GM12892 (cell line): ENCODE measurements at regions not wholly inside any gene's neighbourhood (a gene's known extent, or its start where the extent isn't known, plus 50 kb on each side); places are given as distances from the start of the nearest gene placed in this dataset.
"Not testable (repeated sequence)": the region's sequence is repeated elsewhere in the genome, so short reads cannot be mapped to it uniquely, and the experiment has no call there.

Experiments
- DNase-seq: peaks from one replicate; pipeline ENCODE4 v3.0.0; 2011; ENCODE audit not compliant: insufficient read length
- FAIRE-seq: peaks from 2 replicates; lab custom pipeline; 2011; peaks lifted over from hg19 to GRCh38; lab: Jason Lieb, UNC
- POLR2A ChIP-seq: IDR thresholded peaks from 2 replicates; pipeline ENCODE4 v1.6.1; 2011; ENCODE audit warnings: low read depth, low read length, control low read depth
- POLR2AphosphoS5 ChIP-seq: IDR thresholded peaks from 2 replicates; pipeline ENCODE4 v1.6.1; 2011; ENCODE audit warnings: low read depth, low read length, control low read depth
- TAF1 ChIP-seq: IDR thresholded peaks from 2 replicates; pipeline ENCODE4 v1.6.1; 2011; ENCODE audit warnings: low read depth, mild to moderate bottlenecking, control low read depth, low read length, borderline replicate concordance

DNA sequence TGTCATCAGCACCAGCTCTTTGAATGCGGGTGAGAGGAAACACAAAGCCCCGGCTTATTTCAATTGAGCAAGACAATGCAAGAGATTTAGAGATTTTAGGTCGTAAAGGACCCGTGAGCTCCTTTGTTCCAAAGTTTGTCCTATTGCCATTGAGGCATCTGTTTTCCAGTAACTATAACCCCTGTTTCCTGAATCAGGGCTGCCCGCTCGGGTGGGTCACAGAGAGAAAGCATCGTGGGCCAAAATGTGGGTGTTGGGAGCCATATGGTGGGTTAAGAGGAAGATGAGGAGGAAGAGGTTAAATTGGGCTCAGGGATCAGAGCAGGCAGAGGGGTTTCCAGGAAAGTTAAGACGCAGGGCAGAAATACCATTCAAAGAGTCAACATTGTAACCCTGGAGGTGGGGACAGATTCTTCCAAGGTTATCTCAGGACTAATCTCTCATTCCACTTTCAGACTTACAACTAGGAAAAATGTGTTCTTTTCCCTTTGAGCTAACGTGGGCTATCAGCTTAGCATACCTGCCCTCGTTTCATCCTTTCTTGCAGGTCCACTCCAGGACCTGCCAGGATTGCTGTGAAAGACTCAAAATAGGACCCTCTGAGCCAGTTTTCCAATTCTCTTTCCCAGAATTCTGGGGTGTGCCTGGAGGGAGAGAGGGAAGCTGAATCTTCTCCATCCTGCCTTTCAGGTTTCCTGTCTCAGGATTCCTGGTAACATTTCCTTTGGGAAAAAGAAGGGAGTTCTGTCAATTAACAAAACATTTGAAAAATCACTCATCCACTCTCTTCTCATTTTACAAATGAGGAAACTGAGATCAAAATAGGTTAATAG is 95.5 kb upstream of the TAF11L2 start:
- TF ChIP-seq TAF1: no peak
- TF ChIP-seq POLR2AphosphoS5: no peak
- no peak for TF ChIP-seq POLR2A
- FAIRE-seq (no peak), DNase-seq (no peak)

DNA sequence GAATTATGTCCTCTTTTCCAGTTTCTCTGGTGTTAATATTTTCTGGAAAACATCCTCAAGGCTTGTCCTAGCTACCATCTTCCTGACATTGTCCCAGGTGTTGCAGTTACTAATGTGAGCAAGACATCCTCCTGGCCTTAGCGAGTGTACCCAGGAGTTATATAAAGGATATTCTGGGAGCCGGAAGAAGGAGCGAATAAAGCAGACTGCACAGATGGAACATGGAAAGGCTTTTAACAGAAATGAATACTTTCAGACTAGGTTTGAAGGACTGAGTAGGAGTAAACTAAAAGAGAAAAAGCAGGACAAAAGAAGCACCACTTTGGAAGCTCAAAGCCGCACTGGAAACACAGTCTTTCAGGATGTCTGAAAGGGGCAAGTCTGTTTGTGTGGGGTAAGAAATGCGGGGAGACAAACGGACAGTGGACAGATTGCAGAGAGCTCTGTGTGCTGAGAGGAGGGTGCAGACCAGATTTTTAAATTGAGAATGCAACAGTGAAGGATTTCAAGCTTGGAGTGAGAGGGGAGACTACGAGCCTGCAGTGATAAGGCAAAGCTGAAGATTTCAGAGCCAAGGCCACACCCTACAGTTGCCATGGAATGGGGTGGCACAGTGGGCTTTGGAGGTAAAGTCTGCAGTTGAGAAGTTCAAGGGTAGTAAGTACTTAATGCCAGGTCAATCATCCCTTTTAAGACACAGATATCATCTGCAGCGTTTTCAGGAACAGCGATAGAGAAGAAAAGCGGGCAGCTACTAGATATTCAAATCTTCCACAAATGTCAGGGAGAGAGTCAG is 94.1 kb upstream of the TAF11L2 start:
- TF ChIP-seq POLR2A (no peak), TAF1 (no peak), POLR2AphosphoS5 (no peak)
- DNase-seq (no peak), FAIRE-seq (no peak)

DNA sequence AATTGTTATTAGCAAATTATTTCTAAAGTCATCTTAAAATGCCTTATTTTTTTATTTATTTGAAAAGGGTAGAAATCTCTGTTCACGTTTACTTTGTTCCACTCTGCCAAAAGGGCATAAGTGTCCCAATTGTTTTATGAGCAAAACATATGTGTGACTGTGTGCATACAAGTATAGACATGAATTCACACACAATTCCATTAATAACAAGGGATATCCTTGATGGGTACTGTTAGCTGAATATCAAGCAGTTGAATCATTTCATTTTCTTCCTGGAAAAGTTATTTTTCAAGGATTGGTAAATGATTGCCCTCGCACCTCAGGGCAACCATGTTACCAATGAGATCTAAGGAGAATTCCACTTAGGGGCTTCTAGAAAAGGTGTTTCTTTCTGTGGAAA is 92.1 kb upstream of the TAF11L2 start:
- TF ChIP-seq POLR2A (no peak), TAF1 (no peak), POLR2AphosphoS5 (no peak)
- FAIRE-seq (no peak), DNase-seq (no peak)

DNA sequence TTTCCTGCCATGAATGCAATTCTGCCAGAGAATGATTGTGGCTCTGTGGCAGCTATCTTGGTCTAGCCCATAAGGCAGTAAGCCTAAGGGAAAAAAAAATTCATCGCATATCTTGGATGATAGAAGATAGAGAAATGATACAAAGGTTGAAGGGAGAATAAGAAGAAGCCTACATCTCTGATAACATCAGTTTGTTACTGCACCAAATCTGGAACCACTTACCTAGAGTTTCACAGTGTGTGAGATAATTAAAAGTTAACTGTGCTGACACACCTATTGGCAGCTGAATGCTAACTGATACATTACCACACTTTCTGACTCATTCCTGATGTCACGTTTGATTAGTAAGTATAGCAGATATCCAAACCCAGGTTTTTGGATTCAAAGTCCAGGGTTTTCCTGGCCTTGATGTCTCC is 91.6 kb upstream of the TAF11L2 start:
- TF ChIP-seq POLR2AphosphoS5 (no peak), TAF1 (no peak), POLR2A (no peak)
- DNase-seq: no peak
- no peak for FAIRE-seq

DNA sequence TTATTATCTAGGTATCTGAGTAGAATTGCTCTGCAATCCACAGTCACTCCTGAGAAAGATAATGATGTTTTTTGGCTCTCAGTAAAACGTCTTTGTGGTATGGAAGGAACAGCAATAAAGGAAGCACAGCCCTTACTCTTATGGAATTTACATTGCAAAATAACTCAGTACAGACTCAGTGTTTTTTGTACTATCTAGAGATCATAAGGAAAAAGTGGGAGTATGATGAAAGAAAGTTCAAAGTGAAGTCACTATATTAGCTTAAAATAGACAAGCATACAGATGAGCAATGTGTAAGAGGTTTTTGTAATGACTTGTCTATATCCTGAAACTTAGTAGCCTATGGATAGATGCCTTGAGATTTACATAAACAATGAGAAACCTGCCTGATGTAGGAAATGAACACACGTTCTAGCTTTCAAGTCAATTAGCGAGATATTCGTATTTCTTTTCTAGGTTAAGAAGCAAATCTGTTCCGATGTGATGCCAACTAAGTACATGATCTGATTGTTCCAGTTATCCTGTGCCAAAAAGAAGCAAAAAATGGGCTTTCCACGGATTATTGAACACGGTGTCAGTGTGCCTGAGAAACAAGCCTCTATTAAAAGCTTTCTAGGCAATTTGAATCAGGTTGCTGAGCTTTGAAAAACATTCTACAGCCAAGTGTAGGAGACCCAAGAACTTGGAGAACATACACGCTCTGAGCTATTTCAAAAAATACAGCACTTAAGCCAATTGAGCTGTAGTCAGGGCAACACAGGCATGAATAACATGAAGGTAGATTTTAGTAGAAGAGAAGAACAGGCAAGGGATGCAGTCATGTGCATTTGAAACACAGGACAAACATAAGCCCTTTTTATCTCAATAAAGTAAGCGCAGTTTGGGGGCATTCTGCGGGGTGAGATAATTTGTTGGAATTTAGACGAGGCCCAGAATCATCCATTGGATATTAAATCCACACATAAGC is 86.3 kb upstream of the TAF11L2 start:
- TF ChIP-seq TAF1 (no peak), POLR2A (no peak), POLR2AphosphoS5 (no peak)
- FAIRE-seq (no peak), DNase-seq (no peak)

DNA sequence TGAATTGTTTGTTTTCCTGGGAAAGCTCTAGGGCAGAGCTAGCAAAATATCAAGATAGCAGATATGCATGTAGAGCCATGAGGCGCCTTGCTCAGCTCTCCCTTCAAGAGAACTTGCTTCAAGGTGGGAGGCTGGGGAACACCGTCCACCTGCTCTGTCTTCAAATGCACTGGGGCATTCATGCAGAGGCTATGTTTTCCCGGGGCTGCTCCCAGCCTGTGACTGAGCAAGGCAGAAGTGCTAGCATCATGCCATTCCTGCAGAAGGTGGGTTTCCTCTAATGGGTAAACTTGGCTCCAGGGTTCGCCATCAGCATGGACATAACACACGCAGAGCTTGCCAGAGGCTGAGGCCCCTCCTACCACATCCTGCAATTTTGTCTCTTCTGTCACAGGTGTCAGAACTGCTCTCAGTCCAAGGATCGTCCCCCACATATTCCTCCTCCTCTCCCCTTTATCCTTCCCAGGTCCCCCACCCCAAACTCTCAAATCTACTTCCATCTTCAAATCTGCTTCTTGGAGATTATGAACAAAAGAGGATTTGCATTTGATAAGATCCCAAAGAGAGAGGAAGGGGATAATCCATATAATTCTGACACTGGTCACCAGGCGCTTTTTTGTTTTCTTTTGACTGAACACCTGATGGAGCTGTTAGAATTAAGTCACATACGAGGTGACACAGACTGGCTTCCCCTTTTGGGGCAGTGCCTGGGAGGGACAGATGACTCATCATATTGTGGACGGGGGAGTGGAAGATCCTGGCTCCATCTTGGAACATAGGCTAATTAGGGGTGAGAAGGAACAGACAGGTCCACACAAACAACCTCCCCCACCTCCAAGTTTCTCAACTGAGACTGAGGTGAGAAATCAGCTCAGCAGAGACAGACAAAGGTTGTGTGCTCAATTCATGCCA is 85.0 kb upstream of the TAF11L2 start:
- DNase-seq (no peak), FAIRE-seq (no peak)

DNA sequence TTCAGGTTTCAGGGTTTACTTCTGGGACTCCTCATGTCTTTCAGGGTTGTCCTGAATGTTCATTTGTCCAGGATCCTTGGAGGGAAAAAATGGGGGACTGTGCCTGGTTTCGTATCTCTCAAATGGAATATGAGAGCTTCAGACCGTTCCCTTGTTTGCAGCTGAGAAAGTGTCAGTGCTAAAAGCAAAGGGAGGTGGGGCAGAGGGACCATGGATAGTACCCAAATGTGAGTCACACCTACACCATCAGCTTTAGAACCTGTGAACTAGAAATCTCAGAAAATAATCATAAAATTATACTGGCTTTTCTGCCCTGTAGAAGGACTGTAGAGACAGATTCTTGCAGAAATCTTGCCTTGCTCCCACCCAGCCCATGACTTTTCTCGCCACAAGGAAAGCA is 84.3 kb upstream of the TAF11L2 start:
- DNase-seq: no peak
- no peak for FAIRE-seq
- TF ChIP-seq POLR2AphosphoS5: no peak
- TF ChIP-seq TAF1: no peak
- TF ChIP-seq POLR2A: no peak

More for the DNA sequence above, 85.0 kb upstream of the TAF11L2 start:
- TF ChIP-seq POLR2AphosphoS5 (no peak), TAF1 (no peak), POLR2A (no peak)

DNA sequence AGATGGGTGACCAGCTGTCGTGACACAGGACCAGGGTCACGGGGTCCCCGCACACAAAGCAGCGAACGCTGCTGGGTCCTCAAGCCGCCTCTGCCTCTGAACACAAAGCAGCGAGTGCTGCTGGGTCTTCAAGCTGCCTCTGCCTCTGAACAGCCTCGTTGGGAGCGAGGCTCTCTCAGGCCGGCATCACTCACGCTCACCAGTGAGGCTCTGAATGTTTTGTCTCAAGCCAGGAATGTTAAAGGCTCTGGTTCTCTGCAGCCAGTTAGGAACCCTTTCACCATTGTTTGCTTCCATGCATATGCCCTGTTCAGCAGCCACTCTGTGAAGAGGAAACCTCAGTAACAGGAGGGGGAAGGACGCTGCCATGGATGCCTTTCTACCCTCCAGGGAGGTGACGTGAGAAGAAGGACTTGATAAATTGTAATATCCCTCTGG is 82.7 kb upstream of the TAF11L2 start:
- no peak for TF ChIP-seq POLR2AphosphoS5
- TF ChIP-seq POLR2A: no peak
- TF ChIP-seq TAF1: no peak
- FAIRE-seq (no peak), DNase-seq (no peak)

DNA sequence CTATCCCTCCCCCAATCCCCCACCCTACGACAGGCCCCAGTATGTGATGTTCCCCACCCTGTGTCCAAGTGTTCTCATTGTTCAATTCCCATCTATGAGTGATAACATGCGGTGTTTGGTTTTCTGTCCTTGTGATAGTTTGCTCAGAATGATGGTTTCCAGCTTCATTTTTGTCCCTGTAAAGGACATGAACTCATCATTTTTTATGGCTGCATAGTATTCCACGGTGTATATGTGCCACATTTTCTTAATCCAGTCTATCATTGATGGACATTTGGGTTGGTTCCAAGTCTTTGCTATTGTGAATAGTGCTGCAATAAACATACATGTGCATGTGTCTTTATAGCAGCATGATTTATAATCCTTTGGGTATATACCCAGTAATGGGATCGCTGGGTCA is 81.7 kb upstream of the TAF11L2 start:
- not testable (repeated sequence) for DNase-seq, FAIRE-seq

DNA sequence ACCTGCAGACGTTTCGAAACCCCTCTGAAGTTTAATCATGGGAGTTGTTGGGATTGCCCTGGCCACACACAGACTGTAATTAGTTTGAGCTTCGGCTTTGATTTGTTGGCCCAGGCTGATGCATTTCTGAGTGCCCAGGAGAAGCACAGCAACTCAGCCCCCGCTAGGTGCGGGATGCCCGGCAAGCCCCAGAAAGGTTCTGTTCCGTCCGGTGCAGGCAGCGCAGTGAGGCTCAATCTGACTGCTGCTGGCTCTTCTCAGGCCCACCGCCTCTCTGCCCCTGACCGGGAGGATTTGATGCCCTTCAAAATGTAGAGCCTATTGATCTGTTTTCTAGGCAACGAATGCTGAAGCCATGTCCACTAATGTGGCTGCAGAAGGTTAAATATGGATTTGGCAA is 73.4 kb upstream of the TAF11L2 start:
- DNase-seq: no peak
- no peak for FAIRE-seq

More for the DNA sequence above, 73.4 kb upstream of the TAF11L2 start:
- TF ChIP-seq POLR2A: no peak
- TF ChIP-seq TAF1: no peak
- no peak for TF ChIP-seq POLR2AphosphoS5
